Gastroesophageal sphincter (tissue), 4 donors: ENCODE measurements at regions not wholly inside any gene's neighbourhood (a gene's known extent, or its start where the extent isn't known, plus 50 kb on each side); places are given as distances from the start of the nearest gene placed in this dataset.

Experiments used
- ATAC-seq: fragments of 150-250 bp; one replicate; pipeline ENCODE4 v1.9.1; 2016; ENCODE audit warnings: mild to moderate bottlenecking, moderate library complexity
- H3K27ac ChIP-seq, 4 donors: fragments of 200-600 bp; sonication (generic) in 3 of 4; 1 replicate in 3 of 4; 2 replicates in 1 of 4; pipeline ENCODE4 v1.5.1; 2016 to 2019
- H3K27me3 ChIP-seq: fragments of 200-600 bp; sonication (generic); one replicate; pipeline ENCODE4 v1.5.1; 2019
- H3K36me3 ChIP-seq, 2 donors: fragments of 200-600 bp; sonication (generic); one replicate each; pipeline ENCODE4 v1.5.1; 2019; ENCODE audit warnings: control low read depth in 1 of 2
- H3K4me1 ChIP-seq, 3 donors: fragments of 200-600 bp; sonication (generic); 1 replicate in 2 of 3; 2 replicates in 1 of 3; pipeline ENCODE4 v1.5.1; 2016 to 2019; ENCODE audit warnings: control low read depth in 2 of 3
- H3K4me3 ChIP-seq, 2 donors: fragments of 200-600 bp; sonication (generic); one replicate each; pipeline ENCODE4 v1.5.1; 2019; ENCODE audit warnings: mild to moderate bottlenecking in 1 of 2, moderate library complexity in 1 of 2
- H3K9me3 ChIP-seq, 3 donors: fragments of 200-600 bp; sonication (generic); one replicate each; pipeline ENCODE4 v1.5.1; 2017 to 2019; ENCODE audit warnings: control low read depth in 2 of 3
- CTCF ChIP-seq, 4 experiments: fragments of 200-600 bp in 2 of 4; fragments of 450-650 bp in 2 of 4; sonication (generic) in 1 of 4; IDR thresholded peaks; one replicate each; pipeline ENCODE4 v1.5.1; 2017 to 2019; ENCODE audit warnings: antibody characterized with exemption in 4 of 4, mild to moderate bottlenecking in 2 of 4, moderate library complexity in 2 of 4
- EP300 ChIP-seq: sonication (generic); formaldehyde crosslinking; IDR thresholded peaks from one replicate; pipeline ENCODE4 v1.6.1; 2017; ENCODE audit warnings: antibody characterized with exemption, mild to moderate bottlenecking
- POLR2A ChIP-seq, 2 donors: fragments of 450-650 bp; IDR thresholded peaks; one replicate each; pipeline ENCODE4 v1.6.1; 2017; ENCODE audit warnings: antibody characterized with exemption in 2 of 2, mild to moderate bottlenecking in 2 of 2, moderate library complexity in 1 of 2
- POLR2AphosphoS5 ChIP-seq: sonication (generic); formaldehyde crosslinking; IDR thresholded peaks from one replicate; pipeline ENCODE4 v1.6.1; 2017; ENCODE audit warnings: antibody characterized with exemption
- WGBS, 2 donors: methylation state at CpG; one replicate each; pipeline ENCODE4 v1.1.5; 2018; ENCODE audit warnings: low coverage in 1 of 2; 5-methylcytosine and 5-hydroxymethylcytosine counted together

- WGBS, 2 donors, result 87 to 100% methylated on average over 2 of the region's 2 CpGs
- ATAC-seq, result no peak
- Histone ChIP-seq H3K27me3 (no peaks in the 10 kb centered on the region), H3K4me3 (no peak overlapping the region), H3K4me1 (peaks cover 0 to 6% (median 0%) of the 10 kb centered on the region in 3 donors), H3K9me3 (no peaks in the 10 kb centered on the region), H3K36me3 (no peaks in the 10 kb centered on the region), H3K27ac (no peak overlapping the region)
- no peak for TF ChIP-seq CTCF (IDR thresholded peaks at IDR 0.05)
- no peak for TF ChIP-seq POLR2A (IDR thresholded peaks at IDR 0.05)
- TF ChIP-seq POLR2AphosphoS5, result no peak
- TF ChIP-seq EP300, result no peak
Measured at GRCh38 chr1:199178646-199179045, 539.8 kb downstream of the PTPRC start.

GRCh38 chr1:199182186-199182843, 543.5 kb downstream of the PTPRC start:
- H3K9me3 ChIP-seq, result no peaks in the 10 kb centered on the region
- no peak overlapping the region for H3K4me3 ChIP-seq
- 62 to 72% methylated on average over 2 of the region's 2 CpGs for WGBS, 2 donors
- H3K4me1 ChIP-seq, result peaks cover 0 to 6% (median 0%) of the 10 kb centered on the region in 3 donors
- no peak for ATAC-seq
- no peaks in the 10 kb centered on the region for H3K36me3 ChIP-seq
- H3K27me3 ChIP-seq, result no peaks in the 10 kb centered on the region
- TF ChIP-seq POLR2AphosphoS5 (no peak), CTCF (IDR thresholded peaks at IDR 0.05) (no peak), EP300 (no peak), POLR2A (IDR thresholded peaks at IDR 0.05) (no peak)
- H3K27ac ChIP-seq, result no peak overlapping the region

GRCh38 chr1:199184180-199184579, 545.3 kb downstream of the PTPRC start:
- 95 to 96% methylated on average over 4 of the region's 4 CpGs for WGBS, 2 donors
- Histone ChIP-seq H3K27ac (no peak overlapping the region), H3K36me3 (no peaks in the 10 kb centered on the region), H3K27me3 (no peaks in the 10 kb centered on the region), H3K9me3 (no peaks in the 10 kb centered on the region), H3K4me3 (no peak overlapping the region), H3K4me1 (peaks cover 0 to 6% (median 0%) of the 10 kb centered on the region in 3 donors)
- TF ChIP-seq POLR2A (IDR thresholded peaks at IDR 0.05) (no peak), EP300 (no peak), POLR2AphosphoS5 (no peak)
- ATAC-seq, result no peak

- H3K4me1 ChIP-seq, result no peaks in the 10 kb centered on the region
- no peaks in the 10 kb centered on the region for H3K9me3 ChIP-seq
- H3K27ac ChIP-seq, result no peak overlapping the region
- 90 to 94% methylated on average over 6 to 7 of the region's 7 CpGs for WGBS, 2 donors
- no peaks in the 10 kb centered on the region for H3K36me3 ChIP-seq
- no peaks in the 10 kb centered on the region for H3K27me3 ChIP-seq
- no peak for ATAC-seq
- no peak overlapping the region for H3K4me3 ChIP-seq
- no peak for TF ChIP-seq POLR2A (IDR thresholded peaks at IDR 0.05)
- no peak for TF ChIP-seq CTCF (IDR thresholded peaks at IDR 0.05)
- no peak for TF ChIP-seq POLR2AphosphoS5
- TF ChIP-seq EP300, result no peak
Measured at GRCh38 chr1:199194862-199195261, 556.0 kb downstream of the PTPRC start.

GRCh38 chr1:199197695-199198094, 558.9 kb downstream of the PTPRC start:
- Histone ChIP-seq H3K4me1 (no peaks in the 10 kb centered on the region), H3K4me3 (no peak overlapping the region), H3K9me3 (no peaks in the 10 kb centered on the region), H3K27me3 (no peaks in the 10 kb centered on the region), H3K36me3 (no peaks in the 10 kb centered on the region), H3K27ac (no peak overlapping the region)
- no peak for ATAC-seq
- no peak for TF ChIP-seq POLR2AphosphoS5
- TF ChIP-seq EP300, result no peak
- no peak for TF ChIP-seq POLR2A (IDR thresholded peaks at IDR 0.05)
- no peak for TF ChIP-seq CTCF (IDR thresholded peaks at IDR 0.05)
- WGBS, 2 donors, result 84 to 97% methylated on average over 2 of the region's 2 CpGs
